OCI-LY7 (cell line): ENCODE measurements at regions not wholly inside any gene's neighbourhood (a gene's known extent, or its start where the extent isn't known, plus 50 kb on each side); places are given as distances from the start of the nearest gene placed in this dataset.

Source experiments
- EZH2phosphoT487 ChIP-seq: fragments of 200-600 bp; sonication (generic); IDR thresholded peaks from 2 replicates; pipeline ENCODE4 v1.6.1; 2018; ENCODE audit warnings: low read depth, borderline replicate concordance, mild to moderate bottlenecking, mixed run types, antibody characterized with exemption, low read length, moderate library complexity, mixed read lengths
- TF ChIP-seq, protein P1 (sequence below): fragments of 200-600 bp; sonication (generic); conservative IDR thresholded peaks from 2 replicates; pipeline ENCODE4 v1.5.1; 2014; ENCODE audit warnings: mild to moderate bottlenecking, antibody characterized with exemption, low read length, moderate library complexity, mixed read lengths

DNA sequence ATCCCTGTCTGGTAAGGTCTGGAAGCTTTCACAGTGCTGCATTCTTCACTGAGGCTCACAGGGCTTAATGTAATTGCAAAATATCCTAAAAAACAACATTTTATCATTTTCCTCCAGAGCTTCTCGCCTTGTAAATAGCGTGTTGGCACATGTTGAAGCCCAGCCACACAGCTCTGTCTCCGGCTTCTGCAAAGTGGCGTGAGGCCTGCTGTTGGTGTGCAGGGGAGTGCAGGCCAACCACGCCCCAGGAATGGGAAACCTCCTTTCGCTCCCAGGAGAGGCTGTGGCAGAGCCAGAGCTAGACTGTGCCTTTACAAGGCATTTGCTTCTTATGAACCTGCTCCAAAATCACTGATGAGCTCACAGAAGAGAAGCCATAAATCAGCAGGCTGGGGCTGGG, 248.2 kb upstream of the MAF start:
- TF ChIP-seq, protein P1, sequence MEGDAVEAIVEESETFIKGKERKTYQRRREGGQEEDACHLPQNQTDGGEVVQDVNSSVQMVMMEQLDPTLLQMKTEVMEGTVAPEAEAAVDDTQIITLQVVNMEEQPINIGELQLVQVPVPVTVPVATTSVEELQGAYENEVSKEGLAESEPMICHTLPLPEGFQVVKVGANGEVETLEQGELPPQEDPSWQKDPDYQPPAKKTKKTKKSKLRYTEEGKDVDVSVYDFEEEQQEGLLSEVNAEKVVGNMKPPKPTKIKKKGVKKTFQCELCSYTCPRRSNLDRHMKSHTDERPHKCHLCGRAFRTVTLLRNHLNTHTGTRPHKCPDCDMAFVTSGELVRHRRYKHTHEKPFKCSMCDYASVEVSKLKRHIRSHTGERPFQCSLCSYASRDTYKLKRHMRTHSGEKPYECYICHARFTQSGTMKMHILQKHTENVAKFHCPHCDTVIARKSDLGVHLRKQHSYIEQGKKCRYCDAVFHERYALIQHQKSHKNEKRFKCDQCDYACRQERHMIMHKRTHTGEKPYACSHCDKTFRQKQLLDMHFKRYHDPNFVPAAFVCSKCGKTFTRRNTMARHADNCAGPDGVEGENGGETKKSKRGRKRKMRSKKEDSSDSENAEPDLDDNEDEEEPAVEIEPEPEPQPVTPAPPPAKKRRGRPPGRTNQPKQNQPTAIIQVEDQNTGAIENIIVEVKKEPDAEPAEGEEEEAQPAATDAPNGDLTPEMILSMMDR, result no peak
- no peak for TF ChIP-seq EZH2phosphoT487
